Neural crest cell (in vitro differentiated cells): ENCODE measurements at regions not wholly inside any gene's neighbourhood (a gene's known extent, or its start where the extent isn't known, plus 50 kb on each side); places are given as distances from the start of the nearest gene placed in this dataset.

Experiments used
- DNase-seq: peaks from one replicate; pipeline ENCODE4 v3.0.0; 2021; ENCODE audit warnings: low read depth, mixed read lengths, low spot score
- H3K27ac Mint-ChIP-seq: one replicate; pipeline ENCODE4 v1.8.0; 2021; ENCODE audit warnings: mild to moderate bottlenecking, mixed read lengths; ENCODE audit not compliant: unreplicated experiment
- H3K27me3 Mint-ChIP-seq: 2 replicates; pipeline ENCODE4 v1.8.0; 2021; ENCODE audit warnings: low read depth, mild to moderate bottlenecking, mixed read lengths
- H3K36me3 Mint-ChIP-seq: 2 replicates; pipeline ENCODE4 v1.8.0; 2021; ENCODE audit warnings: low read depth, mild to moderate bottlenecking, mixed read lengths
- H3K4me1 Mint-ChIP-seq: 2 replicates; pipeline ENCODE4 v1.8.0; 2021; ENCODE audit warnings: mixed read lengths
- H3K4me3 Mint-ChIP-seq: one replicate; pipeline ENCODE4 v1.8.0; 2021; ENCODE audit warnings: mild to moderate bottlenecking, mixed read lengths
- H3K9me3 Mint-ChIP-seq: 2 replicates; pipeline ENCODE4 v1.8.0; 2021; ENCODE audit warnings: mixed read lengths
- TF ChIP-seq, protein P1 (sequence below): fragments of 200-600 bp; sonication (generic); conservative IDR thresholded peaks from 2 replicates; pipeline ENCODE4 v1.5.0; 2021; ENCODE audit warnings: antibody characterized with exemption, mild to moderate bottlenecking

DNA sequence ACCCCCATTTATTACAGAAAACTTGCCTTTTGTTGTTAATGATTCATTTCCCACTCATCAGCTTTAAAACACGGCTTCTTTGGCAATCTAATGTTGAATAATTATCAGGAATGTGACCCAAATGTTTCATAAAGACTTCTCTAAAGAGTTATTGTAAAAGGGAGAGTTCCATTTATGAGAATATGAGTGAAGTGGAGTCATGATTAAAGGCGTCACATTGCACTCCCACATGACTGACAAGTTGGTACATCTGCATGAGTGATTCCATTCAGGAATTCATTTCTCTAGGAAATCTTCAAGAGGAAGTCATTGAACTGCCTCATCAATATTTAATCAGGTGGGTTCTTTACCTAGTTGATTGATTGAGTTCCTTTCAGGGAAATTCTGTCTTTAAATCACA, 184.8 kb downstream of the LNPK start:
- H3K4me3 Mint-ChIP-seq: no peak overlapping the region
- no peak for DNase-seq
- H3K4me1 Mint-ChIP-seq: peaks cover 7% of the 10 kb centered on the region
- H3K27me3 Mint-ChIP-seq: no peaks in the 10 kb centered on the region
- H3K9me3 Mint-ChIP-seq: peaks cover 16% of the 10 kb centered on the region
- TF ChIP-seq, protein P1, sequence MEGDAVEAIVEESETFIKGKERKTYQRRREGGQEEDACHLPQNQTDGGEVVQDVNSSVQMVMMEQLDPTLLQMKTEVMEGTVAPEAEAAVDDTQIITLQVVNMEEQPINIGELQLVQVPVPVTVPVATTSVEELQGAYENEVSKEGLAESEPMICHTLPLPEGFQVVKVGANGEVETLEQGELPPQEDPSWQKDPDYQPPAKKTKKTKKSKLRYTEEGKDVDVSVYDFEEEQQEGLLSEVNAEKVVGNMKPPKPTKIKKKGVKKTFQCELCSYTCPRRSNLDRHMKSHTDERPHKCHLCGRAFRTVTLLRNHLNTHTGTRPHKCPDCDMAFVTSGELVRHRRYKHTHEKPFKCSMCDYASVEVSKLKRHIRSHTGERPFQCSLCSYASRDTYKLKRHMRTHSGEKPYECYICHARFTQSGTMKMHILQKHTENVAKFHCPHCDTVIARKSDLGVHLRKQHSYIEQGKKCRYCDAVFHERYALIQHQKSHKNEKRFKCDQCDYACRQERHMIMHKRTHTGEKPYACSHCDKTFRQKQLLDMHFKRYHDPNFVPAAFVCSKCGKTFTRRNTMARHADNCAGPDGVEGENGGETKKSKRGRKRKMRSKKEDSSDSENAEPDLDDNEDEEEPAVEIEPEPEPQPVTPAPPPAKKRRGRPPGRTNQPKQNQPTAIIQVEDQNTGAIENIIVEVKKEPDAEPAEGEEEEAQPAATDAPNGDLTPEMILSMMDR: no peak
- peaks cover 22% of the 10 kb centered on the region for H3K36me3 Mint-ChIP-seq
- H3K27ac Mint-ChIP-seq: no peak overlapping the region

DNA sequence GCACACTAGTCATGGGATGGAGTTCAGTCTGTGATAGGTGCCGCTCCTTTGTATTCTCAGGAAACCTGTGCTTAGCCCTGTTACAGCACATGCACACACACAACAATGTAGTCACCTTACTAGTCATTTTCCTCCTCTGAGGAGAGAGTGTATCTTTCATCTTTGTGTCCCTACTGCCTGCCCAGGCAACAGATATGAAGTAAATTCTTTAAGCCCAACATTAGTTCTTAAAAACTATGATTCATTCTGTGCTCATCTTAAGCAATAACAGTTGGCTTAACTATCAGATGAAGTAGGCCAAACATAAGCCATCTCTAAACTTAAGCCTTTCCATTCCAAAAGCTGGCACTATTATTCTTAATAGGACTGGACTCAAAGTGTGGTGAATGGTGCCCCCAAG, 186.5 kb downstream of the LNPK start:
- no peak for DNase-seq
- Mint-ChIP-seq H3K27ac (no peak overlapping the region), H3K36me3 (peaks cover 22% of the 10 kb centered on the region), H3K9me3 (peaks cover 16% of the 10 kb centered on the region), H3K27me3 (no peaks in the 10 kb centered on the region), H3K4me1 (no peaks in the 10 kb centered on the region), H3K4me3 (no peak overlapping the region)
- TF ChIP-seq, protein P1: no peak

DNA sequence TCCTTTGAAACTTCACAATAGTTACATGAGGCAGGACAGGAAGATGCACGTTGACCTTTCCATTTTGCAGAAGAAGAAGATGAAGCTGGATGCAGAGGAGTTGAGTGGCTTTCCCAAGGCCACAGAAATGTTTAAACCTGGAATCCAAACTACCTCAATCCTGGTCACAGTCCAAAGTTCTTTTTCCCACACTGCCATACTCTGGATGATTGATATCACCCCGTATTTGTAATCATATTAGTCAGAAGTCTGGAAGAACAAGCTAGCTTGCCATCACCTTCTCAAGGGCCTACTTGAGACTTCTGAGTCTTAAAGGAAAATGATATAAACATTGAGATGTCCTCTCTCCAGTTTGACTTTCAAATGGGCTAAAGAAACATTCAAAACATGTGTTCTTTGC, 190.1 kb downstream of the LNPK start:
- Mint-ChIP-seq H3K27me3 (no peaks in the 10 kb centered on the region), H3K4me3 (no peak overlapping the region), H3K4me1 (no peaks in the 10 kb centered on the region), H3K27ac (no peak overlapping the region), H3K36me3 (peaks cover 13% of the 10 kb centered on the region), H3K9me3 (peaks cover 14% of the 10 kb centered on the region)
- no peak for DNase-seq
- TF ChIP-seq, protein P1: no peak

DNA sequence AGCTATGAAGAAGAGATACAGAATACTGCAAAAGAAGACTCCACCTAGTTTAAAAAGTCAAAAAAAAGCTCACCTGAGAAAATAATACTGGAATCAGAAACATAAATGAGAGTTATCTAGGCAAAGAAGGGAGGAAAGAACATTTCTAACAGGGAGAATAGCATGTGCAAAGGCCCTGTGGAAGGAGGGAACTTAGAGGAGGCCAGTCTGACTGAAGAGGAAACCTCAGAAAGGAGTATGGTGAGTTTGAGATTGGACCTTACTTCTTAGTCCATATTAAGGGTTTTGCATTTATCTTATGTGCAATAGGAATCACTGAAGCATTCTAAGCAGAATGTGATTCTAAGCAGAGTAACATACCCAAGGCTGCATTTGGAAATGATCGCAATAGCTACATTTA, 193.2 kb downstream of the LNPK start:
- Mint-ChIP-seq H3K27ac (no peak overlapping the region), H3K27me3 (no peaks in the 10 kb centered on the region), H3K4me1 (peaks cover 10% of the 10 kb centered on the region), H3K4me3 (no peak overlapping the region), H3K9me3 (no peaks in the 10 kb centered on the region), H3K36me3 (no peaks in the 10 kb centered on the region)
- TF ChIP-seq, protein P1: no peak
- no peak for DNase-seq

DNA sequence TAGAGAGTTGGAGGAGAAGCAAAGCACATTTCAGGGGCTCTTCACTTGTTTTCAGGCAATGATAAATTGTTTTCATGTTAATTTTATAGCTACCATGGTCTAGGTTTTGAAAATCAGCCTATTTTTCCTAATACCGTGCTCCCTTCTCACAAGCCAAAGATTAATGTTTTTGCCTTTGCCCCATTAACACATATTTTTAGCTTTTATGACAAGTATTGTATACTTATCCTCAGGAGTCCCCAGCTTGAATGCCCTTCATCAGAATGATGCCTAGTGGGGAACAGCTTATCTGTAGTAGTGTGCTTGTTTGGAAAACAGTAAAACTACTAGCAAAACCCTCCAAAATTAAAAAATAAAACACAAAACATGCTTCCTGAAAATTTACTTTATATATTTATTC, 194.0 kb downstream of the LNPK start:
- no peak overlapping the region for H3K4me3 Mint-ChIP-seq
- H3K9me3 Mint-ChIP-seq: no peaks in the 10 kb centered on the region
- H3K27me3 Mint-ChIP-seq: no peaks in the 10 kb centered on the region
- DNase-seq: no peak
- H3K36me3 Mint-ChIP-seq: no peaks in the 10 kb centered on the region
- no peak overlapping the region for H3K27ac Mint-ChIP-seq
- peaks cover 11% of the 10 kb centered on the region for H3K4me1 Mint-ChIP-seq
- TF ChIP-seq, protein P1: no peak
